ENCODE measurements at regions not wholly inside any gene's neighbourhood (a gene's known extent, or its start where the extent isn't known, plus 50 kb on each side); places are given as distances from the start of the nearest gene placed in this dataset.

- DNase-seq (ENCODE audit: low read depth) = no peak
- H3K4me3 ChIP-seq (ENCODE audit: control insufficient read depth, low read depth, low read length) = no peak overlapping the region
- TF ChIP-seq, protein P1, sequence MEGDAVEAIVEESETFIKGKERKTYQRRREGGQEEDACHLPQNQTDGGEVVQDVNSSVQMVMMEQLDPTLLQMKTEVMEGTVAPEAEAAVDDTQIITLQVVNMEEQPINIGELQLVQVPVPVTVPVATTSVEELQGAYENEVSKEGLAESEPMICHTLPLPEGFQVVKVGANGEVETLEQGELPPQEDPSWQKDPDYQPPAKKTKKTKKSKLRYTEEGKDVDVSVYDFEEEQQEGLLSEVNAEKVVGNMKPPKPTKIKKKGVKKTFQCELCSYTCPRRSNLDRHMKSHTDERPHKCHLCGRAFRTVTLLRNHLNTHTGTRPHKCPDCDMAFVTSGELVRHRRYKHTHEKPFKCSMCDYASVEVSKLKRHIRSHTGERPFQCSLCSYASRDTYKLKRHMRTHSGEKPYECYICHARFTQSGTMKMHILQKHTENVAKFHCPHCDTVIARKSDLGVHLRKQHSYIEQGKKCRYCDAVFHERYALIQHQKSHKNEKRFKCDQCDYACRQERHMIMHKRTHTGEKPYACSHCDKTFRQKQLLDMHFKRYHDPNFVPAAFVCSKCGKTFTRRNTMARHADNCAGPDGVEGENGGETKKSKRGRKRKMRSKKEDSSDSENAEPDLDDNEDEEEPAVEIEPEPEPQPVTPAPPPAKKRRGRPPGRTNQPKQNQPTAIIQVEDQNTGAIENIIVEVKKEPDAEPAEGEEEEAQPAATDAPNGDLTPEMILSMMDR (conservative IDR thresholded peaks at IDR 0.05; ENCODE audit: control insufficient read depth, insufficient read depth, low read depth, low read length) = no peak
Measured at GRCh38 chrX:22674932-22675331, 324.8 kb upstream of the DDX53 start.

DNA sequence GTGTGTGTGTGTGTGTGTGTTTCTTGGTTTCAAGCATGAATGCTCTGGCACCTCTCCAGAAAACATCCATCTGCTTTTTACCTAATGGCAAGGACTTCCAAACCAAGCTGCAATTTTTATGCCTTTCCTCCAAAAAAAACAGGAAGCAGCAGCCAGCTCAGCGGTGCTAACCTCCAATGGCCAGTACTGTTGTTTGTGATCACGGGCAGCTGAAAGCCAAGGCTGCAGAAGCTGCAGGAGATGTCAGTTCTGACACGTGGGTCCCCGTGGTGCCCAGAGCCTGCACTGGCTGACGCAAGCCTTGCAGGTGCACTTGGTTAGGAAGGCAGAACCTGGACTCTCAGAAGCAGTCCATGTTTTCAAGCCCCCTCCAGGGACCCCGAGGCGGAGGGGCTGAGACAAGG is 313.6 kb upstream of the DDX53 start:
- DNase-seq (ENCODE audit: low read depth) = peak; percentile 84
- H3K4me3 ChIP-seq (ENCODE audit: control insufficient read depth, low read depth, low read length) = no peak overlapping the region
- TF ChIP-seq, protein P1 (conservative IDR thresholded peaks at IDR 0.05; ENCODE audit: control insufficient read depth, insufficient read depth, low read depth, low read length) = no peak

DNA sequence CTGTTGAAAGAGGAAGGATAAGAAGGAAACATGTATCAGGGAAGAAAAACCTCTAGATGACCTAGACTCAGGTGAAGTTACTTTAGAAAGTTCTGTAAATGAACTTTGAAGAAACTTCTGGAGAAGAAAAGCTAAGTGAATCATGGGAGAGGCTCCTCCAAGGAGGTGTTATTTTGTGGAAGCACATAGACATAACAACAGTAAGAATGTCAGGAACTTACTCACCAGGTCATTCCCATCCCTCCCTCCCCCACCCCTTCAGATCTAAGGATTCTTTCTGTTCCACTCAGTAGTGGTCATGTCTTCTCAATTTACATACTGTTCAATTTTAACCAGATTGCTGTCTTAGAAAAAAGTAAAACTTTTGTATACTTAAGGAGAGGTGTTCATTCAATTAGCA is 310.5 kb upstream of the DDX53 start:
- peak; percentile 10 for DNase-seq (ENCODE audit: low read depth)
- TF ChIP-seq, protein P1 (conservative IDR thresholded peaks at IDR 0.05; ENCODE audit: control insufficient read depth, insufficient read depth, low read depth, low read length) = no peak
- H3K4me3 ChIP-seq (ENCODE audit: control insufficient read depth, low read depth, low read length) = no peak overlapping the region

DNA sequence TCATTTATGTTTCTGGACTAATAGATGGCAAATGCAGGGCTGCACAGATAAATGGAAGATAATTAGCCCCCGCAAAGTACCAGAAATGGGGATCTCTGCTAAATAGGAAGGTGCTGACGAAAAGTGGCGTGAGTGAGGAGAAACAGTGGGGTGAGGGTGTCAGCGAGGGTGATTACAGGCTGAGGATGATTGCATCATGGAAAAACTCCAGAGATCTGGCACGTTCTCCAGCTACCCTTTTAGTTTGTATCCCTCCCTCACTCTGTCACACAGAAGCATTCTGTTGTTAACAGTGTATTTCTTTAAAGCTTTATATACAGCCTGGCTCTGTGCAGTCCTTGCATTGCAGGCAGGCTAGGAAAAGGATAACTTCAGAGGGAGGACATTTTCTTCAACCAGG is 309.6 kb upstream of the DDX53 start:
- H3K4me3 ChIP-seq (ENCODE audit: control insufficient read depth, low read depth, low read length) = no peak overlapping the region
- TF ChIP-seq, protein P1 (conservative IDR thresholded peaks at IDR 0.05; ENCODE audit: control insufficient read depth, insufficient read depth, low read depth, low read length) = no peak
- peak; percentile 38 for DNase-seq (ENCODE audit: low read depth)

- TF ChIP-seq, protein P1 (conservative IDR thresholded peaks at IDR 0.05; ENCODE audit: control insufficient read depth, insufficient read depth, low read depth, low read length) = no peak
- H3K4me3 ChIP-seq (ENCODE audit: control insufficient read depth, low read depth, low read length) = no peak overlapping the region
- DNase-seq (ENCODE audit: low read depth) = no peak
Measured at GRCh38 chrX:22691966-22692565, 307.7 kb upstream of the DDX53 start.

DNA sequence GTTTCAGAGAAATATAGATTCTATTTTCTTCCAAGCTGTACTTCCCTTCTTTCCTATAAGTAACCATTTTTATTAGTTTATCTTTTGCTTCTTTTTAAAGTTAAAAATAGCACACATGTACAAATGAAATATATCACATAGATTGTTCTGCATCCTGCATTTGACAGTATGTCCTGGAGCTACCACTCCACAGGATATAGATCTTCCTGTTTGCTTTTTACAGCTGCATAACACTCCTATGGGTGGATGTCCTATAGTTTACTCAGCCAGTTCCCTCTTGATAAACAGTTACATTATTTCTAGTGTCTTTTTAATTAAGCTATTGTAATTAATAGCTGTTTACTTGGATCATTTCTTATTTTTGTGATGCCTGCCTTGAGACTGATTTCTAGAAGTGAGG is 301.6 kb upstream of the DDX53 start:
- H3K4me3 ChIP-seq (ENCODE audit: control insufficient read depth, low read depth, low read length) = no peak overlapping the region
- no peak for DNase-seq (ENCODE audit: low read depth)
- TF ChIP-seq, protein P1 (conservative IDR thresholded peaks at IDR 0.05; ENCODE audit: control insufficient read depth, insufficient read depth, low read depth, low read length) = no peak
